ENCODE measurements at regions not wholly inside any gene's neighbourhood (a gene's known extent, or its start where the extent isn't known, plus 50 kb on each side); places are given as distances from the start of the nearest gene placed in this dataset.

- intact Hi-C loops (cut with micrococcal nuclease; ENCODE audit: unreplicated experiment) = no loop called here
- H2AFZ ChIP-seq (ENCODE audit: low read length) = no peak overlapping the region
- CTCF ChIA-PET (ENCODE audit: low intra/inter-chr PET ratio, low total read pairs) = no interaction called here
Observed at GRCh38 chr5:143921525-143922311, 109.8 kb downstream of the HMHB1 start.

More at GRCh38 chr5:143921525-143922311, 109.8 kb downstream of the HMHB1 start:
- Histone ChIP-seq H3K27ac (ENCODE audit: extremely low read length, insufficient read depth, low read length) (no peak overlapping the region), H3K4me3 (replicated peaks in 1 of 3; ENCODE audit: insufficient read depth in 1 of 3, low read depth in 2 of 3, low read length in 3 of 3) (no peak overlapping the region), H3K4me1 (ENCODE audit: insufficient read depth, low read length) (no peaks in the 10 kb centered on the region), H3K4me2 (ENCODE audit: low read depth, low read length) (no peak overlapping the region), H3K27me3 (ENCODE audit: control insufficient read depth in 1 of 2, insufficient read depth in 2 of 2, low read length in 2 of 2) (no peaks in the 10 kb centered on the region), H3K9me3 (ENCODE audit: low read length) (no peaks in the 10 kb centered on the region), H3K36me3 (replicated peaks in 1 of 2; ENCODE audit: control insufficient read depth in 1 of 2, insufficient read depth in 2 of 2, low read length in 2 of 2) (no peaks in the 10 kb centered on the region), H3K79me2 (ENCODE audit: insufficient read depth, low read length) (no peaks in the 10 kb centered on the region), H3K9ac (ENCODE audit: insufficient read depth, low read depth, low read length) (no peak overlapping the region), H4K20me1 (ENCODE audit: insufficient read depth, low read length) (no peaks in the 10 kb centered on the region)
- BruUV-seq (replicated peaks) = no TSS peak
- ATAC-seq = no peak
- TF ChIP-seq LBX2 (CRISPR knock-in tag; IDR thresholded peaks at IDR 0.05; ENCODE audit: borderline replicate concordance) (no peak), REL (CRISPR knock-in tag; conservative IDR thresholded peaks at IDR 0.05) (no peak), PAF1 (CRISPR knock-in tag; IDR thresholded peaks at IDR 0.05) (no peak), SNRNP70 (IDR thresholded peaks at IDR 0.05; ENCODE audit: low read depth, low read length) (no peak), ZNF280D (CRISPR knock-in tag; IDR thresholded peaks at IDR 0.05) (no peak), ZNF572 (CRISPR knock-in tag; IDR thresholded peaks at IDR 0.05) (no peak), ZNF383 (CRISPR knock-in tag; IDR thresholded peaks at IDR 0.05; ENCODE audit: borderline replicate concordance) (no peak), DMAP1 (CRISPR knock-in tag; IDR thresholded peaks at IDR 0.05) (no peak), ZNF570 (CRISPR knock-in tag; IDR thresholded peaks at IDR 0.05; ENCODE audit: borderline replicate concordance) (no peak)
- no peak for FAIRE-seq
- POLR2A ChIA-PET = no interaction called here
- in situ Hi-C loops (cut with HindIII; ENCODE audit: extremely low pct_ligation_motif_present, low pct_unique_long_range_greater_than_20kb) = no loop called here
- 0% methylated on average over 1 of the region's 1 CpG for WGBS (ENCODE audit: low lambda C conversion rate)
- DNase-seq (ENCODE audit: low spot score) = no peak

All from HepG2 (cell line).